Mesothelial cell of epicardium (in vitro differentiated cells): ENCODE measurements at regions not wholly inside any gene's neighbourhood (a gene's known extent, or its start where the extent isn't known, plus 50 kb on each side); places are given as distances from the start of the nearest gene placed in this dataset.

Experiments used
- DNase-seq, 2 experiments: peaks; one replicate each; pipeline ENCODE4 v3.0.0; 2021; ENCODE audit warnings: low spot score in 2 of 2; ENCODE audit not compliant: unreplicated experiment in 2 of 2
- H3K27ac Mint-ChIP-seq: 2 replicates; pipeline ENCODE4 v1.8.0; 2021; ENCODE audit warnings: mixed read lengths
- H3K27me3 Mint-ChIP-seq: 2 replicates; pipeline ENCODE4 v1.8.0; 2021; ENCODE audit warnings: low read depth, mixed read lengths
- H3K36me3 Mint-ChIP-seq: 2 replicates; pipeline ENCODE4 v1.8.0; 2021; ENCODE audit warnings: mixed read lengths
- H3K4me1 Mint-ChIP-seq: 2 replicates; pipeline ENCODE4 v1.8.0; 2021; ENCODE audit warnings: mixed read lengths
- H3K4me3 Mint-ChIP-seq: 2 replicates; pipeline ENCODE4 v1.8.0; 2021; ENCODE audit warnings: mild to moderate bottlenecking, moderate library complexity, mixed read lengths
- H3K9me3 Mint-ChIP-seq: 2 replicates; pipeline ENCODE4 v1.8.0; 2021; ENCODE audit warnings: mixed read lengths
- CTCF ChIP-seq: fragments of 200-600 bp; sonication (generic); IDR thresholded peaks from one replicate; pipeline ENCODE4 v1.5.0; 2021; ENCODE audit warnings: antibody characterized with exemption; ENCODE audit not compliant: unreplicated experiment

- Mint-ChIP-seq H3K4me1 (peaks cover 4% of the 10 kb centered on the region), H3K27ac (no peak overlapping the region), H3K4me3 (no peak overlapping the region), H3K27me3 (peaks cover 32% of the 10 kb centered on the region), H3K9me3 (no peaks in the 10 kb centered on the region), H3K36me3 (no peaks in the 10 kb centered on the region)
- no peak for DNase-seq
- no peak for TF ChIP-seq CTCF
Measured at GRCh38 chr16:14351647-14352046, 278.4 kb downstream of the PARN start.

GRCh38 chr16:14350626-14351025 lies 279.4 kb downstream of the PARN start:
- no peak for TF ChIP-seq CTCF
- Mint-ChIP-seq H3K27me3 (peaks cover 30% of the 10 kb centered on the region), H3K9me3 (peaks cover 5% of the 10 kb centered on the region), H3K4me3 (no peak overlapping the region), H3K36me3 (no peaks in the 10 kb centered on the region), H3K4me1 (peaks cover 4% of the 10 kb centered on the region), H3K27ac (no peak overlapping the region)
- no peak for DNase-seq

GRCh38 chr16:14350081-14350480 lies 279.0 kb downstream of the MRTFB start:
- no peak overlapping the region for H3K4me3 Mint-ChIP-seq
- H3K36me3 Mint-ChIP-seq = no peaks in the 10 kb centered on the region
- peaks cover 5% of the 10 kb centered on the region for H3K9me3 Mint-ChIP-seq
- H3K27ac Mint-ChIP-seq = no peak overlapping the region
- DNase-seq = no peak
- TF ChIP-seq CTCF = no peak
- peaks cover 31% of the 10 kb centered on the region for H3K27me3 Mint-ChIP-seq
- peaks cover 3% of the 10 kb centered on the region for H3K4me1 Mint-ChIP-seq

- Mint-ChIP-seq H3K27me3 (peaks cover 42% of the 10 kb centered on the region), H3K4me1 (no peaks in the 10 kb centered on the region), H3K36me3 (peaks cover 2% of the 10 kb centered on the region), H3K9me3 (peaks cover 12% of the 10 kb centered on the region), H3K4me3 (no peak overlapping the region), H3K27ac (no peak overlapping the region)
- TF ChIP-seq CTCF = no peak
- DNase-seq = no peak
Measured at GRCh38 chr16:14347706-14348105, 276.6 kb downstream of the MRTFB start.

GRCh38 chr16:14346278-14347142 lies 275.4 kb downstream of the MRTFB start:
- no peaks in the 10 kb centered on the region for H3K4me1 Mint-ChIP-seq
- no peak for DNase-seq
- peaks cover 44% of the 10 kb centered on the region for H3K27me3 Mint-ChIP-seq
- no peak overlapping the region for H3K27ac Mint-ChIP-seq
- peaks cover 2% of the 10 kb centered on the region for H3K36me3 Mint-ChIP-seq
- no peak overlapping the region for H3K4me3 Mint-ChIP-seq
- H3K9me3 Mint-ChIP-seq = peaks cover 19% of the 10 kb centered on the region
- no peak for TF ChIP-seq CTCF
